Prostate gland (tissue), 2 donors: ENCODE measurements at regions not wholly inside any gene's neighbourhood (a gene's known extent, or its start where the extent isn't known, plus 50 kb on each side); places are given as distances from the start of the nearest gene placed in this dataset.

Source experiments
- DNase-seq: peaks from one replicate; pipeline ENCODE4 v3.0.0-alpha.2; 2019; ENCODE audit warnings: low spot score
- H3K27ac ChIP-seq, 2 donors: fragments of 200-600 bp; sonication (generic); 2 replicates each; pipeline ENCODE4 v1.5.1; 2017 to 2019
- H3K27me3 ChIP-seq: fragments of 200-600 bp; sonication (generic); replicated peaks from 2 replicates; pipeline ENCODE4 v1.5.1; 2019; ENCODE audit not compliant: insufficient read depth
- H3K36me3 ChIP-seq, 2 donors: fragments of 200-600 bp; sonication (generic); 1 replicate in 1 of 2; 2 replicates in 1 of 2; pipeline versions ENCODE4 v1.5.1 to v1.8.1; 2017 to 2019
- H3K4me1 ChIP-seq: fragments of 200-600 bp; sonication (generic); replicated peaks from 2 replicates; pipeline ENCODE4 v1.5.1; 2019
- H3K4me3 ChIP-seq, 2 donors: fragments of 200-600 bp; sonication (generic); 2 replicates each; pipeline ENCODE4 v1.5.1; 2017 to 2019
- H3K9me3 ChIP-seq: fragments of 200-600 bp; sonication (generic); 2 replicates; pipeline ENCODE4 v1.5.1; 2017
- POLR2A ChIP-seq: fragments of 450-650 bp; IDR thresholded peaks from one replicate; pipeline ENCODE4 v1.6.1; 2016; ENCODE audit warnings: antibody characterized with exemption, mild to moderate bottlenecking
- POLR2AphosphoS5 ChIP-seq: sonication (generic); formaldehyde crosslinking; IDR thresholded peaks from one replicate; pipeline ENCODE4 v1.6.1; 2017; ENCODE audit warnings: antibody characterized with exemption
- WGBS: methylation state at CpG from one replicate; pipeline ENCODE4 v1.1.5; 2018; 5-methylcytosine and 5-hydroxymethylcytosine counted together
- intact Hi-C: fragments of 100-400 bp; cut with DNase I; formaldehyde crosslinking; loops from one replicate; pipeline ENCODE4 v1.14.2; 2022
- TF ChIP-seq, protein P1 (sequence below), 4 experiments: fragments of 200-600 bp in 2 of 4; fragments of 450-650 bp in 2 of 4; sonication (generic) in 2 of 4; IDR thresholded peaks; 1 replicate in 3 of 4; 2 replicates in 1 of 4; pipeline ENCODE4 v1.5.1; 2016 to 2019; ENCODE audit warnings: antibody characterized with exemption in 4 of 4, mild to moderate bottlenecking in 2 of 4, moderate library complexity in 2 of 4

DNA sequence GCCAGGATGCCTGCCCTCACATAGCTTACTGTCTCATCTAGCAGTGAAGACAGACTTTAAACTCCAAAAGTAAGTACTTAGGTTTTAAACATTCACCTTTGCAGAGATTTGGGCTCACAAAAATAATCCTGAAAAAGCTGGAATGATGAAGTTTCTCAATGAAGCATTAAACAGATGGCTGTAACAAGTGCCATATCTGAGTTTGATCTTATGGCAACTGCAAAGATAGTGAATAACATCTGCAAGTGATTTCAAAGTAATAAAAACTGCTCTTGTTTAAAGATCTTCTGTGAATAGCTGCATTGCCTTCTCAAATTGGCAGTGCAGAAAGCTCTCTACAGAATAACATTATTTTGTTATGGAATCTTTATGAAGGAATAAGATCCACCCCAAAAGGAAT is 271.2 kb upstream of the SMIM31 start:
- no peak overlapping the region for H3K4me3 ChIP-seq
- H3K27ac ChIP-seq: no peak overlapping the region
- TF ChIP-seq, protein P1, sequence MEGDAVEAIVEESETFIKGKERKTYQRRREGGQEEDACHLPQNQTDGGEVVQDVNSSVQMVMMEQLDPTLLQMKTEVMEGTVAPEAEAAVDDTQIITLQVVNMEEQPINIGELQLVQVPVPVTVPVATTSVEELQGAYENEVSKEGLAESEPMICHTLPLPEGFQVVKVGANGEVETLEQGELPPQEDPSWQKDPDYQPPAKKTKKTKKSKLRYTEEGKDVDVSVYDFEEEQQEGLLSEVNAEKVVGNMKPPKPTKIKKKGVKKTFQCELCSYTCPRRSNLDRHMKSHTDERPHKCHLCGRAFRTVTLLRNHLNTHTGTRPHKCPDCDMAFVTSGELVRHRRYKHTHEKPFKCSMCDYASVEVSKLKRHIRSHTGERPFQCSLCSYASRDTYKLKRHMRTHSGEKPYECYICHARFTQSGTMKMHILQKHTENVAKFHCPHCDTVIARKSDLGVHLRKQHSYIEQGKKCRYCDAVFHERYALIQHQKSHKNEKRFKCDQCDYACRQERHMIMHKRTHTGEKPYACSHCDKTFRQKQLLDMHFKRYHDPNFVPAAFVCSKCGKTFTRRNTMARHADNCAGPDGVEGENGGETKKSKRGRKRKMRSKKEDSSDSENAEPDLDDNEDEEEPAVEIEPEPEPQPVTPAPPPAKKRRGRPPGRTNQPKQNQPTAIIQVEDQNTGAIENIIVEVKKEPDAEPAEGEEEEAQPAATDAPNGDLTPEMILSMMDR (IDR thresholded peaks at IDR 0.05): no peak
- H3K36me3 ChIP-seq: no peaks in the 10 kb centered on the region
- H3K4me1 ChIP-seq: no peaks in the 10 kb centered on the region
- DNase-seq: no peak
- H3K9me3 ChIP-seq: no peaks in the 10 kb centered on the region
- intact Hi-C loops: no loop called here
- H3K27me3 ChIP-seq: no peaks in the 10 kb centered on the region

DNA sequence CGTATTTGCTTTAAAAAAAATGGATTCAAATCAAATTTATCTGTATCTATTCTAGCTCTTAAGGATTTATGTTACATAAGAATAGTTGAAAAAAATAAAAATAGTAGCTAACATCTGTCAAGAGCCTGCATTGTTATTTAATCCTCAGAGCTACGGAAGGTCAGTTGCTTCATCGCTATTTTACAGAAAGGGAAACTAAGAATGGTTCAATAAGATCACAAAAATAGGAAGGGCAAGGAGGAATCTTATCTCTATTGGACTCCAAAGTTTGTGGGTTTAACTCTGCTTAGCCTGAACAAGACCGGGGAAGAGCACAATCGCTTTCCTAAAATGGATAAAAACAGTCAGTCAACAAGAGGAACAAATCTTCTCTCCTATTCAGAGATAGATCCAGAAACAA is 270.2 kb upstream of the SMIM31 start:
- no peak for DNase-seq
- no peak overlapping the region for H3K4me3 ChIP-seq
- TF ChIP-seq POLR2A (no peak), POLR2AphosphoS5 (no peak)
- TF ChIP-seq, protein P1 (IDR thresholded peaks at IDR 0.05): no peak
- no peaks in the 10 kb centered on the region for H3K36me3 ChIP-seq
- no peak overlapping the region for H3K27ac ChIP-seq
- no peaks in the 10 kb centered on the region for H3K9me3 ChIP-seq
- intact Hi-C loops: no loop called here
- no peaks in the 10 kb centered on the region for H3K4me1 ChIP-seq
- 60% methylated on average over 5 of the region's 5 CpGs for WGBS
- no peaks in the 10 kb centered on the region for H3K27me3 ChIP-seq

DNA sequence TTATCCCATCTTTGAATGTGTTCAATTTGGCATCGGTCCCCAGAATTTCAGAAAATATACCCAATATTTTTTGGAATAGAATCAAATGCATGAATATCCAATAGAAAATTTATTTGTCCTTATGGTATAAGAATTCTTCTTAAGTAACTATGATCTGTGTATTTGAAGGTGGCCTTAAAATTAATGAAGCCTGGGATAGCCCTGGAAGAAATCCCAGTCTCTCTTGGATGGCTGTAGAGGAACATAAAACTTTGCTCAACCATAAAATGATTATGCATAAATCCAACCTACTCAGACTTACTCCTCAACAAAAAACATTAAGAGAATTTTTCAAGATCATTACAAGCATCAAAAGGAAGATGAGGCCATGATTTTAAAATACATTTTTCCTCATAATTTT is 269.4 kb upstream of the SMIM31 start:
- Histone ChIP-seq H3K36me3 (no peaks in the 10 kb centered on the region), H3K4me3 (no peak overlapping the region), H3K9me3 (no peaks in the 10 kb centered on the region), H3K27ac (no peak overlapping the region), H3K4me1 (no peaks in the 10 kb centered on the region), H3K27me3 (no peaks in the 10 kb centered on the region)
- 90% methylated on average over 1 of the region's 1 CpG for WGBS
- TF ChIP-seq POLR2A: no peak
- TF ChIP-seq, protein P1 (IDR thresholded peaks at IDR 0.05): no peak
- TF ChIP-seq POLR2AphosphoS5: no peak
- DNase-seq: no peak
- intact Hi-C loops: no loop called here

DNA sequence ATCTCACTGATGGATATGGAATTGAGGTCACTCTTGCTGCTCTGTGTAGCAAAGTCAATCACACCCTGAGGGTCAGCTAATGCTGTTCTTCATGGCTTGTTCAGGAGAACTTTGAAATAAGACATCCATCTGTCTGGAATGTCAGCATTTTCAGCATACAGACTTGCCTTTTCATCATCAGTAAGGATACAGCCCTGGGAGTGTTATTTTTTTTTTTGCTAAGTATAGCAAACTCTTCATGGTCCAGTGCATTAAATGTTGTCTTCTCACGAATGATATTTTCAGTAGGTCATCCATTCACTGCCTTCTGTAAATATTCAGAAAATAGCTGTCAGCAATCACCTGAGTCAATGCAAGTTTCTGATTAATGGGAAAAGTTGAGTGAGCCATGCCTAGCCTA is 268.8 kb upstream of the SMIM31 start:
- intact Hi-C loops: no loop called here
- 67% methylated on average over 1 of the region's 1 CpG for WGBS
- TF ChIP-seq POLR2AphosphoS5 (no peak), POLR2A (no peak)
- TF ChIP-seq, protein P1 (IDR thresholded peaks at IDR 0.05): no peak
- Histone ChIP-seq H3K4me1 (no peaks in the 10 kb centered on the region), H3K27ac (no peak overlapping the region), H3K9me3 (no peaks in the 10 kb centered on the region), H3K4me3 (no peak overlapping the region), H3K27me3 (no peaks in the 10 kb centered on the region), H3K36me3 (no peaks in the 10 kb centered on the region)
- DNase-seq: no peak

DNA sequence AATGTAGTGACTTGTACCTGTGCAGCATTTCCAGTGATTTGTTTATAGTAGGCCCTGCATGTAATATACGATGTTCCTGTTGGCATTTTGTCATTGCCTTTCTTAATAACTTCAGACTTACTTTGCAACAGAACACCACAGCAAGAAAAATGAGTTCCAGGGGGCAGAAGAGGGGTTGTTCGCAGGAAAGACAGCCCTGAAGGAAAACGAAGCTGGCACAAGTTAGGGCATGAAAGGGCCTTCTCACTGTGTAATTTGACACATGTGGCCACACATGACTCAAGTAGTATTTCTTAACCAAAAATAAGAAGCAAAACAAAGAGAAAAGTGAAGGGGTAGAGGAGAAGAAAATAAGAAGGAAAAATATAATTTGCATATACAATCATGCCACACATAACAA is 265.8 kb upstream of the SMIM31 start:
- WGBS: 16% methylated on average over 3 of the region's 3 CpGs
- TF ChIP-seq, protein P1 (IDR thresholded peaks at IDR 0.05): no peak
- TF ChIP-seq POLR2A (no peak), POLR2AphosphoS5 (no peak)
- Histone ChIP-seq H3K9me3 (no peaks in the 10 kb centered on the region), H3K36me3 (no peaks in the 10 kb centered on the region), H3K4me1 (no peaks in the 10 kb centered on the region), H3K27ac (no peak overlapping the region), H3K27me3 (no peaks in the 10 kb centered on the region), H3K4me3 (no peak overlapping the region)
- intact Hi-C loops: no loop called here
- no peak for DNase-seq
